ENCODE measurements at regions not wholly inside any gene's neighbourhood (a gene's known extent, or its start where the extent isn't known, plus 50 kb on each side); places are given as distances from the start of the nearest gene placed in this dataset.

- TF ChIP-seq SETDB1 (IDR thresholded peaks at IDR 0.05; ENCODE audit: insufficient read length, low read length) (no peak), OVOL3 (tag by site-specific recombination; IDR thresholded peaks at IDR 0.05) (no peak), ZNF555 (tag by site-specific recombination; conservative IDR thresholded peaks at IDR 0.05) (no peak), SCRT1 (tag by site-specific recombination; IDR thresholded peaks at IDR 0.05; ENCODE audit: borderline replicate concordance) (no peak), ZFP3 (tag by site-specific recombination; IDR thresholded peaks at IDR 0.05; ENCODE audit: low read depth) (no peak), ZNF624 (tag by site-specific recombination; IDR thresholded peaks at IDR 0.05) (no peak), ZSCAN30 (tag by site-specific recombination; IDR thresholded peaks at IDR 0.05) (no peak), TCF7L2 (IDR thresholded peaks at IDR 0.05; ENCODE audit: borderline replicate concordance, low read depth, low read length) (no peak)
- TF ChIP-seq, protein P1, sequence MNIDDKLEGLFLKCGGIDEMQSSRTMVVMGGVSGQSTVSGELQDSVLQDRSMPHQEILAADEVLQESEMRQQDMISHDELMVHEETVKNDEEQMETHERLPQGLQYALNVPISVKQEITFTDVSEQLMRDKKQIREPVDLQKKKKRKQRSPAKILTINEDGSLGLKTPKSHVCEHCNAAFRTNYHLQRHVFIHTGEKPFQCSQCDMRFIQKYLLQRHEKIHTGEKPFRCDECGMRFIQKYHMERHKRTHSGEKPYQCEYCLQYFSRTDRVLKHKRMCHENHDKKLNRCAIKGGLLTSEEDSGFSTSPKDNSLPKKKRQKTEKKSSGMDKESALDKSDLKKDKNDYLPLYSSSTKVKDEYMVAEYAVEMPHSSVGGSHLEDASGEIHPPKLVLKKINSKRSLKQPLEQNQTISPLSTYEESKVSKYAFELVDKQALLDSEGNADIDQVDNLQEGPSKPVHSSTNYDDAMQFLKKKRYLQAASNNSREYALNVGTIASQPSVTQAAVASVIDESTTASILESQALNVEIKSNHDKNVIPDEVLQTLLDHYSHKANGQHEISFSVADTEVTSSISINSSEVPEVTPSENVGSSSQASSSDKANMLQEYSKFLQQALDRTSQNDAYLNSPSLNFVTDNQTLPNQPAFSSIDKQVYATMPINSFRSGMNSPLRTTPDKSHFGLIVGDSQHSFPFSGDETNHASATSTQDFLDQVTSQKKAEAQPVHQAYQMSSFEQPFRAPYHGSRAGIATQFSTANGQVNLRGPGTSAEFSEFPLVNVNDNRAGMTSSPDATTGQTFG (tag by site-specific recombination; IDR thresholded peaks at IDR 0.05; ENCODE audit: borderline replicate concordance): no peak
- Histone ChIP-seq H3K4me3 (ENCODE audit: low read depth, low read length) (no peak overlapping the region), H3K4me1 (ENCODE audit: control insufficient read depth, insufficient read depth, low read length) (no peaks in the 10 kb centered on the region), H3K9me3 (ENCODE audit: control insufficient read depth, insufficient read depth, low read depth, low read length) (no peaks in the 10 kb centered on the region), H3K27ac (ENCODE audit: extremely low read depth, low read depth, low read length) (no peak overlapping the region), H3K36me3 (ENCODE audit: control insufficient read depth in 2 of 2, insufficient read depth in 1 of 2, low read length in 2 of 2) (no peaks in the 10 kb centered on the region)
- ChIA-PET POLR2A (no interaction called here), CTCF (interaction anchor here (0.5 to 0.7 kb wide), 2 partner anchors 14 to 24 kb away, joined by 3 to 4 read pairs; no protein-coding TSS in a partner anchor)
These were observed 542.8 kb downstream of the IRS1 start for GRCh38 chr2:226256709-226257376.

DNA sequence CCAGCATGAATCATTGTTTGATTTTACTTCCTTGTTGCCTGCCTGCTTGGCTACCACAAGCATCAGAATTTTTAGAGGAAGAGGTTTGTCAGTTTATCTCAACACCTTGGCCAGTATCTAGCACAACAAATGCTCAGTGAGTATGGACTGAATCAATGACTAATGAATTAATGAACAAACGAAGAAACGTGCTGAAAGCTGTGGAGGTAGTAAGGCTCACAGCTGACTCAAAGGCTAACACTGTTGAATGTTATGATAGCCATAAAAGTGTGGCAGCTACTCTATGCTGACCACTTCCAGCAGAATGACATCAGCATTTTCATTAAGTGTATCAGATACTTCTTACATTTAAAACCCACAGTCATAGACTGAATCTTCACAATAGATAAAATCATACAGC is 543.4 kb downstream of the IRS1 start:
- Histone ChIP-seq H3K4me1 (ENCODE audit: control insufficient read depth, insufficient read depth, low read length) (no peaks in the 10 kb centered on the region), H3K36me3 (ENCODE audit: control insufficient read depth in 2 of 2, insufficient read depth in 1 of 2, low read length in 2 of 2) (no peaks in the 10 kb centered on the region), H3K4me3 (ENCODE audit: low read depth, low read length) (no peak overlapping the region), H3K27ac (ENCODE audit: extremely low read depth, low read depth, low read length) (no peak overlapping the region), H3K9me3 (ENCODE audit: control insufficient read depth, insufficient read depth, low read depth, low read length) (no peaks in the 10 kb centered on the region)
- ChIA-PET CTCF (no interaction called here), POLR2A (no interaction called here)
- TF ChIP-seq ZNF791 (tag by site-specific recombination; IDR thresholded peaks at IDR 0.05) (no peak), ZNF23 (tag by site-specific recombination; IDR thresholded peaks at IDR 0.05; ENCODE audit: borderline replicate concordance) (no peak), ZNF37A (tag by site-specific recombination; IDR thresholded peaks at IDR 0.05) (no peak), ZNF624 (tag by site-specific recombination; IDR thresholded peaks at IDR 0.05) (no peak), EGR2 (tag by site-specific recombination; IDR thresholded peaks at IDR 0.05; ENCODE audit: low read depth) (no peak), REST (tag by site-specific recombination; IDR thresholded peaks at IDR 0.05) (no peak)
- TF ChIP-seq, protein P2, sequence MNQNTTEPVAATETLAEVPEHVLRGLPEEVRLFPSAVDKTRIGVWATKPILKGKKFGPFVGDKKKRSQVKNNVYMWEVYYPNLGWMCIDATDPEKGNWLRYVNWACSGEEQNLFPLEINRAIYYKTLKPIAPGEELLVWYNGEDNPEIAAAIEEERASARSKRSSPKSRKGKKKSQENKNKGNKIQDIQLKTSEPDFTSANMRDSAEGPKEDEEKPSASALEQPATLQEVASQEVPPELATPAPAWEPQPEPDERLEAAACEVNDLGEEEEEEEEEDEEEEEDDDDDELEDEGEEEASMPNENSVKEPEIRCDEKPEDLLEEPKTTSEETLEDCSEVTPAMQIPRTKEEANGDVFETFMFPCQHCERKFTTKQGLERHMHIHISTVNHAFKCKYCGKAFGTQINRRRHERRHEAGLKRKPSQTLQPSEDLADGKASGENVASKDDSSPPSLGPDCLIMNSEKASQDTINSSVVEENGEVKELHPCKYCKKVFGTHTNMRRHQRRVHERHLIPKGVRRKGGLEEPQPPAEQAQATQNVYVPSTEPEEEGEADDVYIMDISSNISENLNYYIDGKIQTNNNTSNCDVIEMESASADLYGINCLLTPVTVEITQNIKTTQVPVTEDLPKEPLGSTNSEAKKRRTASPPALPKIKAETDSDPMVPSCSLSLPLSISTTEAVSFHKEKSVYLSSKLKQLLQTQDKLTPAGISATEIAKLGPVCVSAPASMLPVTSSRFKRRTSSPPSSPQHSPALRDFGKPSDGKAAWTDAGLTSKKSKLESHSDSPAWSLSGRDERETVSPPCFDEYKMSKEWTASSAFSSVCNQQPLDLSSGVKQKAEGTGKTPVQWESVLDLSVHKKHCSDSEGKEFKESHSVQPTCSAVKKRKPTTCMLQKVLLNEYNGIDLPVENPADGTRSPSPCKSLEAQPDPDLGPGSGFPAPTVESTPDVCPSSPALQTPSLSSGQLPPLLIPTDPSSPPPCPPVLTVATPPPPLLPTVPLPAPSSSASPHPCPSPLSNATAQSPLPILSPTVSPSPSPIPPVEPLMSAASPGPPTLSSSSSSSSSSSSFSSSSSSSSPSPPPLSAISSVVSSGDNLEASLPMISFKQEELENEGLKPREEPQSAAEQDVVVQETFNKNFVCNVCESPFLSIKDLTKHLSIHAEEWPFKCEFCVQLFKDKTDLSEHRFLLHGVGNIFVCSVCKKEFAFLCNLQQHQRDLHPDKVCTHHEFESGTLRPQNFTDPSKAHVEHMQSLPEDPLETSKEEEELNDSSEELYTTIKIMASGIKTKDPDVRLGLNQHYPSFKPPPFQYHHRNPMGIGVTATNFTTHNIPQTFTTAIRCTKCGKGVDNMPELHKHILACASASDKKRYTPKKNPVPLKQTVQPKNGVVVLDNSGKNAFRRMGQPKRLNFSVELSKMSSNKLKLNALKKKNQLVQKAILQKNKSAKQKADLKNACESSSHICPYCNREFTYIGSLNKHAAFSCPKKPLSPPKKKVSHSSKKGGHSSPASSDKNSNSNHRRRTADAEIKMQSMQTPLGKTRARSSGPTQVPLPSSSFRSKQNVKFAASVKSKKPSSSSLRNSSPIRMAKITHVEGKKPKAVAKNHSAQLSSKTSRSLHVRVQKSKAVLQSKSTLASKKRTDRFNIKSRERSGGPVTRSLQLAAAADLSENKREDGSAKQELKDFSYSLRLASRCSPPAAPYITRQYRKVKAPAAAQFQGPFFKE (tag by site-specific recombination; IDR thresholded peaks at IDR 0.05; ENCODE audit: borderline replicate concordance): no peak
